Chondrocyte (in vitro differentiated cells): ENCODE measurements at regions not wholly inside any gene's neighbourhood (a gene's known extent, or its start where the extent isn't known, plus 50 kb on each side); places are given as distances from the start of the nearest gene placed in this dataset.

Source experiments
- DNase-seq: peaks from one replicate; pipeline ENCODE4 v3.0.0; 2021; ENCODE audit warnings: mixed read lengths, low spot score
- H3K27ac Mint-ChIP-seq: one replicate; pipeline ENCODE4 v1.8.0; 2021; ENCODE audit warnings: mild to moderate bottlenecking, moderate library complexity, mixed read lengths; ENCODE audit not compliant: unreplicated experiment
- H3K27me3 Mint-ChIP-seq: 2 replicates; pipeline ENCODE4 v1.8.0; 2021; ENCODE audit warnings: low read depth, mixed read lengths
- H3K36me3 Mint-ChIP-seq: 2 replicates; pipeline ENCODE4 v1.8.0; 2021; ENCODE audit warnings: low read depth, mixed read lengths
- H3K4me1 Mint-ChIP-seq: 2 replicates; pipeline ENCODE4 v1.8.0; 2021; ENCODE audit warnings: low read depth, mild to moderate bottlenecking, mixed read lengths
- H3K4me3 Mint-ChIP-seq: one replicate; pipeline ENCODE4 v1.8.0; 2021; ENCODE audit warnings: mild to moderate bottlenecking, moderate library complexity, mixed read lengths; ENCODE audit not compliant: unreplicated experiment
- H3K9me3 Mint-ChIP-seq: 2 replicates; pipeline ENCODE4 v1.8.0; 2021; ENCODE audit warnings: low read depth, mixed read lengths
- CTCF ChIP-seq: fragments of 200-600 bp; sonication (generic); IDR thresholded peaks from 2 replicates; pipeline ENCODE4 v1.5.0; 2021; ENCODE audit warnings: antibody characterized with exemption, mild to moderate bottlenecking, moderate library complexity

- no peak for DNase-seq
- Mint-ChIP-seq H3K4me3 (no peak overlapping the region), H3K27me3 (peaks cover 53% of the 10 kb centered on the region), H3K4me1 (no peaks in the 10 kb centered on the region), H3K36me3 (no peaks in the 10 kb centered on the region), H3K9me3 (no peaks in the 10 kb centered on the region), H3K27ac (no peak overlapping the region)
- no peak for TF ChIP-seq CTCF
These were observed 183.4 kb downstream of the ENGASE start for GRCh38 chr17:79258041-79258440.

- DNase-seq, result no peak
- peaks cover 65% of the 10 kb centered on the region for H3K27me3 Mint-ChIP-seq
- no peaks in the 10 kb centered on the region for H3K36me3 Mint-ChIP-seq
- no peak for TF ChIP-seq CTCF
- no peaks in the 10 kb centered on the region for H3K4me1 Mint-ChIP-seq
- no peaks in the 10 kb centered on the region for H3K9me3 Mint-ChIP-seq
- no peak overlapping the region for H3K27ac Mint-ChIP-seq
- no peak overlapping the region for H3K4me3 Mint-ChIP-seq
These were observed 181.4 kb downstream of the ENGASE start for GRCh38 chr17:79255926-79256585.

GRCh38 chr17:79255456-79255855, 180.8 kb downstream of the ENGASE start:
- no peaks in the 10 kb centered on the region for H3K9me3 Mint-ChIP-seq
- no peak for TF ChIP-seq CTCF
- DNase-seq, result no peak
- no peak overlapping the region for H3K4me3 Mint-ChIP-seq
- no peaks in the 10 kb centered on the region for H3K4me1 Mint-ChIP-seq
- H3K27ac Mint-ChIP-seq, result no peak overlapping the region
- no peaks in the 10 kb centered on the region for H3K36me3 Mint-ChIP-seq
- H3K27me3 Mint-ChIP-seq, result peaks cover 62% of the 10 kb centered on the region

- no peaks in the 10 kb centered on the region for H3K4me1 Mint-ChIP-seq
- H3K27ac Mint-ChIP-seq, result no peak overlapping the region
- no peaks in the 10 kb centered on the region for H3K9me3 Mint-ChIP-seq
- H3K36me3 Mint-ChIP-seq, result no peaks in the 10 kb centered on the region
- TF ChIP-seq CTCF, result no peak
- peaks cover 64% of the 10 kb centered on the region for H3K27me3 Mint-ChIP-seq
- DNase-seq, result no peak
- no peak overlapping the region for H3K4me3 Mint-ChIP-seq
These were observed 180.4 kb downstream of the ENGASE start for GRCh38 chr17:79255046-79255445.

GRCh38 chr17:79252886-79253285, 178.3 kb downstream of the ENGASE start:
- Mint-ChIP-seq H3K4me1 (no peaks in the 10 kb centered on the region), H3K4me3 (no peak overlapping the region), H3K27me3 (peaks cover 58% of the 10 kb centered on the region)

More at GRCh38 chr17:79252886-79253285, 178.3 kb downstream of the ENGASE start:
- no peak for DNase-seq
- TF ChIP-seq CTCF, result no peak
- no peaks in the 10 kb centered on the region for H3K36me3 Mint-ChIP-seq
- H3K27ac Mint-ChIP-seq, result no peak overlapping the region
- H3K9me3 Mint-ChIP-seq, result no peaks in the 10 kb centered on the region
